ENCODE measurements at regions not wholly inside any gene's neighbourhood (a gene's known extent, or its start where the extent isn't known, plus 50 kb on each side); places are given as distances from the start of the nearest gene placed in this dataset.

GRCh38 chr11:8320076-8320475 lies 56.4 kb upstream of the LMO1 start:
- no peak for TF ChIP-seq POLR2AphosphoS5 (IDR thresholded peaks at IDR 0.05)
- TF ChIP-seq, protein P1, sequence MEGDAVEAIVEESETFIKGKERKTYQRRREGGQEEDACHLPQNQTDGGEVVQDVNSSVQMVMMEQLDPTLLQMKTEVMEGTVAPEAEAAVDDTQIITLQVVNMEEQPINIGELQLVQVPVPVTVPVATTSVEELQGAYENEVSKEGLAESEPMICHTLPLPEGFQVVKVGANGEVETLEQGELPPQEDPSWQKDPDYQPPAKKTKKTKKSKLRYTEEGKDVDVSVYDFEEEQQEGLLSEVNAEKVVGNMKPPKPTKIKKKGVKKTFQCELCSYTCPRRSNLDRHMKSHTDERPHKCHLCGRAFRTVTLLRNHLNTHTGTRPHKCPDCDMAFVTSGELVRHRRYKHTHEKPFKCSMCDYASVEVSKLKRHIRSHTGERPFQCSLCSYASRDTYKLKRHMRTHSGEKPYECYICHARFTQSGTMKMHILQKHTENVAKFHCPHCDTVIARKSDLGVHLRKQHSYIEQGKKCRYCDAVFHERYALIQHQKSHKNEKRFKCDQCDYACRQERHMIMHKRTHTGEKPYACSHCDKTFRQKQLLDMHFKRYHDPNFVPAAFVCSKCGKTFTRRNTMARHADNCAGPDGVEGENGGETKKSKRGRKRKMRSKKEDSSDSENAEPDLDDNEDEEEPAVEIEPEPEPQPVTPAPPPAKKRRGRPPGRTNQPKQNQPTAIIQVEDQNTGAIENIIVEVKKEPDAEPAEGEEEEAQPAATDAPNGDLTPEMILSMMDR (IDR thresholded peaks at IDR 0.05): no peak
